HG03565 (cell line): ENCODE measurements at regions not wholly inside any gene's neighbourhood (a gene's known extent, or its start where the extent isn't known, plus 50 kb on each side); places are given as distances from the start of the nearest gene placed in this dataset.

Source experiments
- ATAC-seq: cut with Tn5 transposase; IDR thresholded peaks from one replicate; pipeline ENCODE4 v1.9.1; 2021; ENCODE audit warnings: mild to moderate bottlenecking, moderate library complexity; ENCODE audit not compliant: unreplicated experiment

GRCh38 chr18:56383349-56383748, 255.0 kb downstream of the TXNL1 start:
- ATAC-seq, result no peak

DNA sequence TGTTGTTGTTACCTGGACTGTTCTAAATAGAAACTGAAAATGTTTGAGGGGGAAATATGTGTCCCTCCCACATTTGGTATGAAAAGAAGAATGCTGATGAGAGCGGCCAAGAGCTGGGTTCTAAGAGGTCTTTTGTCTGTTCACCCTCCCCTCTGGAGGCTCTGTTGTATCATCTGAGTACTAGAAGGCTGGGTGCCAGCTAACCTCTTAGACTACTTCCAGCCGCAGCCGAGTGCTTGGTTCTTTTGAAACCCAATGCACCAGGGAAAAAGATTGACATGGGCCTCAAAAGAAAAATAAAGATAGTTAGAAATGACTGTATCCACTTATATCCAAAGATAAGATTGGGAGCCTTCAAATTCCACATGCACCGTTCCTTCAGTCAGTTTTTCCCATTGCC, 255.9 kb downstream of the TXNL1 start:
- no peak for ATAC-seq

GRCh38 chr18:56381196-56381595, 257.2 kb downstream of the TXNL1 start:
- no peak for ATAC-seq

- no peak for ATAC-seq
Measured at GRCh38 chr18:56380685-56381084, 257.7 kb downstream of the TXNL1 start.

DNA sequence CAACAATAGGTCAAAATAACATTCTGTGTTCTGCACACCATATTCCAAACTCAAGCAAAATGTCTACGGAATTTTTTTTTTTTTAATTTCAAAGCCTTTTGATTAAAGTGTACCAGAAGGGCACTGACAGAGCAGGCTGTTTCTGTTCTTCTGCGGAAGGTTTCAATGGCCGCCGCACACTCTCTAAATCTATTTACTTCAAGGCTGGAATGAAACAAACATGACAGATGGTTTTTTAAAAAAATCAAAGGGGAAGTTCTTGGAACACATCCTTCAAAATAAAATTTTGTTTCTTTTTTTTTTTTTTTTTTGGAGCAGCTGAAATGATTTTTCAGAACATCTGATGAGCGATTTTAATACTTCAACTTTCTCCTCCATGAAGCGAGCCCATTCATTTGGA, 259.1 kb downstream of the TXNL1 start:
- ATAC-seq, result no peak

DNA sequence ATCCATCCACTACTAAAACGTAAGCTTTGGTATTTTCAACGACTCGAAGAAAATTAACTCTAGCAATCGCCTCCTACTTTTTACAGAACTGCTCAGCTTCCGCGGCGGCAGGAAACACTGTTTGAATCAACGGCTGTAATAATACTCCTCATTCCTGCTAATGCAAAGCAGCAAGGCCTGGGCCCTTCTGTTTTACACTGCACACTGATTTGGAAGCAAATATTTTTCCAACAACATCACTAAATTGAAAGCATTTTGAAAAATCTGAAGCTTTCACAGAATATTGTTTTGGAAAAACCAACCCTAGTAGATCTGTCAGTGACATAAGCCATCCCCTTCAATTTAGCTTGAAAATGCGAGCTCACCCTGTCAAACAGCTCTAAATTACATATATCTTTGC, 261.2 kb downstream of the TXNL1 start:
- no peak for ATAC-seq

GRCh38 chr18:56374007-56374655, 264.3 kb downstream of the TXNL1 start:
- ATAC-seq, result no peak

GRCh38 chr18:56373601-56374000, 264.8 kb downstream of the TXNL1 start:
- ATAC-seq, result no peak

DNA sequence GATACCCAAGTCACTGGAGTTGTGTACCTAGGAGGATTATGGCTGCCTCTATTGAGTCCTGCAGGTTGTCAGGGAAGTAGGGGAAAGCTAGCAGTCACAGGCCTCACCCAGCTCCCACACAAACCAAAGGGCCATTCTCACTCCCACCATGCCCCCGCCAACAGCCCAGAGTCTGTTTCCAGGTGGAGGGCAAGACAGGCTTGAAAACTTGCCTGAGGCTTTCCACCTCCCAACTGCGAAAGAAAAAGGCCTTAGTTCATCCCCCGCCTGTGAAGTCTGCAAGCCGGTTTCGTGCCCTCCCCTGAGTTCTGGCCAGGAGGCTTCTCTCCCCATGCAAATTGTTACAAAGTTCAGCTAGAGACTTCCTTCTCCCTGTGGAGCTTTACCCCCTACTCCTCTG, 270.3 kb downstream of the TXNL1 start:
- no peak for ATAC-seq

DNA sequence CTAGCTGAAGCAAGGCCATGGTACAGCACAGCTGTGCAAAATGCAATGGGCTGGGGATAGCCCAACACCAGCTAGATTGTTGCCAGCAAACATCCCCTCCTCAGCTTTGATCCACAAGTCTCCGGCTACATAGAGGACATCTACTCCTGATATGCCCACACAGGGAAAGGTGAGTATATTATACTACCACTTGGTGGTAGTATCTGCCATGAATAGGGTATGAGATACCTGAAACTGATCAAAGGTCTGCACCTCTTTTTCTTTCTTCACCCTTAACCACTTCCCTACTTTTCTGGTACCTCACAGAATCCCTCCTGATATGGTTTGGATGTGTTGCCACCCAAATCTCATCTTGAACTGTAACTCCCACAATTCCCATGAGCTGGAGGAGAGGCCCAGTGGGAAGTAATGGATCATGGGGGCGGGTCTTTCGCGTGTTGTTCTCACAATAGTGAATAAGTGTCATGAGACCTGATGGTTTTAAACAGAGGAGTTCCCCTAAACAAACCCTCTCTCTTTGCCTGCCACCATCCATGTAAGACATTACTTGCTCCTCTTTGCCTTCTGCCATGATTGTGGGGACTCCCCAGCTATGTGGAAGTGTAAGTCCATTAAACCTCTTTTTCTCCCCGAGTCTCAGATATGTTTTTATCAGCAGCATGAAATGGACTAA, 279.6 kb downstream of the TXNL1 start:
- ATAC-seq, result no peak

DNA sequence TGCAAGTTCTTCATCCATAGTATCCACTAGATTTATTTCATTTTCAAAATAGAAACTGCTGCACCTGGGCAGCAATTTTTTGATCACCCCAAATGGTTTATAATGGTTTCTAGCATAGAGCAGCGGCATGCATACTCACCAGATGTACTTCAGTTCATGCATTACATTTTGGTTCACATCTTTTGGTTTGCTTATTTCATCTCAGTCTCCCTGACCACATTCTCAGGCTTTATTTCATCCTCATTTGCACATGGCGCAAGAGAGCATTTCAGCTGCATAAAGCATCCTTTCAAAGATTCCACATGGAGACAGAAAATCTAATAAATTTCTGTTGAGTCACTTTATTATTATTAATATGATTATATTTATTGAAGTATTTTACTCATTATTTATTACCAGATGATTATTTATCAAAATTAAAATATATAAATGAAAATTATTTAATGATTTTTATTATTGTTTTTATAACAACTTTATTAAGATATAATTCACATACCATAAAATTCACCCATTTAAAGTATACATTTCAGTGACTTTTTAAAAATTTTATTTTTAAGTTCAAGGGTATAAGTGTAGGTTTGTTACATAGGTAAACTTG, 284.6 kb downstream of the TXNL1 start:
- no peak for ATAC-seq

DNA sequence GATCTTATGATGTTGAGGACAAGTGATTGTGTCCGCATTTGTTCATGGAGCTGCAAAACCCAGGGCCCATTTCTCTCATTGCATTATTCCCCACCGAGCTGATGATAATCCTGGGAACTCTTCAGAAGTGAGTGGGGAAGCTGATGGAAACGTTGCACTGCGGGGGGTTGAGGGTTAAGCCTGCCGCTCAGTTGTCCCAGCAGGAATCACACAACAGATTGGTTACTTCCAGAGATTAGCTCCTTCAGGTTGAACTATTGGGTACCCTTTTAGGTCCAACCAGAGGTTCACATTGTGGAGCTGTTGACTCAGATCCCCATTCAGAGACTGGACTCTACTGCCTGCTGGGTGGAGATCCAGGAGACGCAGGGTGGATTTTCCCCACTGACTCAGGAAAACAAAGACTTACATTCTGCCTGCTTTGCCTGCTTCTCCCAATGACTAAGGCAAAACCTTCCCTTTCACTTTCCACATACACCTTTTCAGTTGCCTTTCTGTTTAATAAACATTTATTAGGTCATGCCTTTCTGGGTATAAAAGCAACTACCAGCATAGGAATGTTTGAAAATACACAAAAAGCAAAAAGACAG, 286.4 kb downstream of the TXNL1 start:
- ATAC-seq, result no peak

DNA sequence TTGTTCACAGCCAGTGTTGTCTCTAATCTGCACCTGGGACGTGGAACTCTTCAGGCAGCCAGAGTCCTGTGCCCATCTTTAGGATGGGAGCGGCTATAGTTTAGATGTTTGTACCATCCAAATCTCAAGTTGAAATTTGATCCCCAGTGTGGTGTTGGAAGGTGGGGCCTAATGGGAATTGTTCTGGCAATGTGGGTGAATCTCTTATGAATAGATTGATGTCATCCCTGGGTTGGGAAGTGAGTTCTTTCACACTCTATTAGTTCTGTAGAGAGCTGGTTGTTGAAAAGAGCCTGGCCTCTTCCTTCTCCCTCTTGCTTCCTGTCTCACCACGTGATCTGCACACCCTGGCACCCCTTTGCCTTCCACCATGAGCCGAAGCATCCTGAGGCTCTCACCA, 300.9 kb downstream of the TXNL1 start:
- no peak for ATAC-seq

- ATAC-seq, result no peak
Measured at GRCh38 chr18:56333839-56334238, 304.6 kb downstream of the TXNL1 start.

DNA sequence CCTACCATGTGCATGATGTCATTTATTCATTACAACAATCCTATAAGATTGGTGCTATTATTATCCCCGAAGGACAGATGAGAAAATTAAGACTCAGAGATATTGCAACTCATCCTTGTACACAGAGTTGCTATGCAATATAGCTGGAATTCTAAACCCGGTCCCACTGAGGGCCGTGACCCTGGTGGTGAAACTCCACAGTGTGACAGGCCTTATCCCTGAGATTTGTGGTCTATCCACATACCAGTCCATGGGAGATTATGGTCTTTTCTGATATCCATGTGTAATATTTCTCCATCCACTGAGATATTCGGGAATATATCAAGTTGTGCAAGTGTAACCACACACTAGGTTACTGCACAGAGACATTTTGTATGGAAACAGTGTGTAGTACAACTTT, 305.2 kb downstream of the TXNL1 start:
- no peak for ATAC-seq

GRCh38 chr18:56332371-56332770, 306.0 kb downstream of the TXNL1 start:
- no peak for ATAC-seq

DNA sequence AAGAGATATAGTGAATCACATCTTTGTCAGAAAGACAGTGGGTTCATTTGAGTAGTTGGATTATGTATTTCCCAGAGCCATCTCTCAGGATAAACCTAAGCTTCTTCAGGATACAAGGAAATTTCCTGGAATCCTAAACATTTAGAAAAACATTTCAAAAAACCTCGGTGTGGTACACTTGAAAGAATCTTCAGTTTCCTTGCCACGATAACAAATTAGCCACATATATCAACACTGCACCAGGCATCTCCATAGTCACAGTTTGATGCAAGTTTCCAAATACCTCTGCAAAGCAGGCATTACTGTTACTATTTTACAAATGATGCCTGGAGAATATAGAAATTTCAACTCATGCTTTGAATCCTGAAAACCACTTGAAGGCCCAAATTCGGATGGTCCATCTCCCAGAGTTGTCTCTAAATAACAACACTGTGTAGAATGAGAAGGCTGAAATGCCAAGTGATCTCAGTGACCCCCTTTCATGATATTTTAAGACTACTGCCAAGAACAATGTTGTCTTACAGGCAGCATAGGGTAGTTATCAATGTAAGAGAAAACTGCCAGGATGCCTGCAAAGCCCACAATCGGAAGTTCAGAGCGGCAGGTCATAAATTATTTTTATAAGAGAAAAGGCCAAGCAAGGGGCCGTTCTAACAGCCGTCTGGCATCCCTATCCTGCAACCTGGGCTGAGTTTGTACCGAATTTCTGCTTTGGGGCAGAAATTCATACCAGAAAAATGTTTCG, 307.9 kb downstream of the TXNL1 start:
- ATAC-seq, result no peak

DNA sequence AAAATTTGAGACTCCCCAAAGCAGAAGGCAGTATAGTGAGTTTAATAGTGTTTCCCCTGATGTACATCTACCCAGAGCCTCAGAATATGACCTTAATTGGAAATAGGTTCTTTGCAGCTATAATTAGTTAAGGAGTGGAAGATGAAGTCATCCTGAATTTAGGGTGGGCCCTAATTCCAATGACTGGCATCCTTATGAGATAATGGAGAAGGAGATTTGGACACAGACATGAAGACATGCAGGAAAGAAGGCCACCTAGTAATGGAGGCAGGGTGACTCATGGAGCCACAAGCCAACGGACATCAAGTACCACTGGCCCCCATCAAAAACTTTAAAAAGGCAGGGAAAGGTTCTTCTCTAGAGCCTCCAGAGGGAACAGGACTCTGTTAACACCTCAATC, 308.9 kb downstream of the TXNL1 start:
- ATAC-seq, result no peak

DNA sequence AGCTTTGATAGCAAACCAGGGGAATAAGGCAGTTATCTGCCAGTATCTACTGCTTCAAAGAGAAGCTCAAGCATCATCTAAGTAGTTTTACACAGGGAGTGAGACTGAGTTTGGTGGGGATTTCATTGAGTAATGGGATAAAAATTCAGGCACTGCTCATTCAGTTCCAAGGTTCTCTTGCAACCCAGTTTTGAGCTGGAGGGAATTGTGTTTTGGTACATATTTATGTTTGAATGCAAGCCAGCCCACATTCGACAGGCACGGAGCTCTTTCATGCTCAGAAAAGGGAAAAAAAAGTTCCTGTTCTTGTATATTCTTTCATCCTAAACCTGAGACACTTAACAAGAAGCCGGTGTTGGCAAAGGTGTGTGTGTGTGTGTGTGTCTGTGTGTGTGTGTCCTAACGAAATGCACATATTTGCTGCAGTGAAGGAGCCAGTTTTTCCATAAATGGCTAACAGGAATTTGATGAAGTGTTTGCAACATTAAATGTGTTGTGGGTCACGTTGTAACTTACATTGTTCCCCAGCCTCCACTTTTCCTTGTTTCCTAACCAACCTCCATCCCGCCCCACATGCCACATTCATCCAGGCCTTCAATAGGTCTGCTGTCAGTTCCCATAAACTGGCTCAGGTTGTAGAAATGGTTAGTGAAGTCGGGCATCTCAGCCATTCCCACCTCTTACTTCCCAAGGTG, 311.1 kb downstream of the TXNL1 start:
- ATAC-seq, result no peak

GRCh38 chr18:56326336-56327072, 311.9 kb downstream of the TXNL1 start:
- ATAC-seq, result no peak
